Thymus (tissue), 11 donors: ENCODE measurements at regions not wholly inside any gene's neighbourhood (a gene's known extent, or its start where the extent isn't known, plus 50 kb on each side); places are given as distances from the start of the nearest gene placed in this dataset.

Experiments used
- DNase-seq, 9 donors: peaks; one replicate each; pipeline ENCODE4 v3.0.0-alpha.2; 2013; ENCODE audit warnings: low spot score in 9 of 9, low read depth in 6 of 9, missing footprints in 1 of 9
- H3K27ac ChIP-seq, 2 donors: one replicate each; pipeline ENCODE4 v1.5.1; 2013; ENCODE audit warnings: control low read depth in 1 of 2, low read depth in 1 of 2, low read length in 1 of 2, mild to moderate bottlenecking in 1 of 2, moderate library complexity in 1 of 2
- H3K27me3 ChIP-seq, 2 donors: one replicate each; pipeline ENCODE4 v1.5.1; 2013; ENCODE audit warnings: low read length in 1 of 2; ENCODE audit not compliant: control insufficient read depth in 2 of 2, insufficient read depth in 1 of 2
- H3K36me3 ChIP-seq, 2 donors: one replicate each; pipeline ENCODE4 v1.5.1; 2013; ENCODE audit warnings: low read length in 1 of 2, mild to moderate bottlenecking in 1 of 2, moderate library complexity in 1 of 2; ENCODE audit not compliant: control insufficient read depth in 2 of 2, insufficient read depth in 2 of 2
- H3K4me1 ChIP-seq, 2 donors: one replicate each; pipeline ENCODE4 v1.5.1; 2013; ENCODE audit warnings: low read length in 2 of 2; ENCODE audit not compliant: control insufficient read depth in 2 of 2, insufficient read depth in 2 of 2
- H3K4me3 ChIP-seq, 2 donors: one replicate each; pipeline ENCODE4 v1.5.1; 2013; ENCODE audit warnings: low read length in 2 of 2, control low read depth in 1 of 2, mild to moderate bottlenecking in 1 of 2
- H3K9me3 ChIP-seq, 2 donors: one replicate each; pipeline ENCODE4 v1.5.1; 2013; ENCODE audit warnings: low read length in 1 of 2, mild to moderate bottlenecking in 1 of 2; ENCODE audit not compliant: control insufficient read depth in 2 of 2, insufficient read depth in 1 of 2
- WGBS: extraction: QIAGEN DNeasy Blood & Tissue Kit; methylation state at CpG from one replicate; pipeline ENCODE4 v1.1.7; 2013; 5-methylcytosine and 5-hydroxymethylcytosine counted together
- donor health status: healthy.

DNA sequence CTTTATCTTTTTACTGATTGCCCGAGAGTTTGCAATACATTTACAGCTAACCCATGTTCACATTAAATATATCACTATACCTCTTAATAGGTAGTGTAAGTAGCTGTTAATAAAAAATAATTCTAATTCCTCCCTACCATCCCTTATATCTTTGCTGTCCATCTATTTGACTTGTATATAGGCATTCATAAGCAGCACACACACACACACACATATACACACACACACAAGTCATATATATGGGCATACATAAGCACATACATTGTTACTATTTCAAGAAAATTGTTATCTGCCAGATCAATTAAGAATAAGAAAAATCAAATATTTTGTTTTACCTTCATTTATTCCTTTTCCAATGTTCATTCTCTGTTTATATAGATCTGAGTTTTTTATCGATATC, 176.4 kb downstream of the PPP1R3A start:
- DNase-seq: no peak
- H3K27me3 ChIP-seq: no peaks in the 10 kb centered on the region
- no peak overlapping the region for H3K27ac ChIP-seq
- H3K4me3 ChIP-seq: no peak overlapping the region
- H3K36me3 ChIP-seq: no peaks in the 10 kb centered on the region
- no peaks in the 10 kb centered on the region for H3K4me1 ChIP-seq
- H3K9me3 ChIP-seq: peaks cover 0 to 6% of the 10 kb centered on the region in 2 donors
- 97% methylated on average over 2 of the region's 2 CpGs for WGBS

DNA sequence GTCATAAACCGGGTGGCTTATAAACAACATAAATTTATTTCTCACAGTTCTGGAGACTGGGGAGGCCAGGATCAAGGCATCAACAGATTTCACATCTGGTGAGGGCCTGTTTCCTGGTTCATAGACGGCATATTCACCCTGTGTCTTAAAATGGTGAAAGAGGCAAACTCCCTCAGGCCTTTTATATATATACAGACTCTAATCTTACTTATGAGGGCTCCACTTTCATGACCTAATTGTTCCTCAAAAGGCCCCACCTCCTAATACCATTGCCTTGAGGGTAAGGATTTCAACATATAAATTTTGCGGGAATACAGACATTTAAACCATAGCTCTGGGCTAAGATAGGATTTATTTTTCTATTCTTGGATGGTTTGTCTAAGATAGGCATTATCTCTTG, 187.2 kb downstream of the PPP1R3A start:
- no peaks in the 10 kb centered on the region for H3K36me3 ChIP-seq
- H3K27me3 ChIP-seq: no peaks in the 10 kb centered on the region
- H3K4me1 ChIP-seq: no peaks in the 10 kb centered on the region
- H3K27ac ChIP-seq: no peak overlapping the region
- 93% methylated on average over 3 of the region's 3 CpGs for WGBS
- no peaks in the 10 kb centered on the region for H3K9me3 ChIP-seq
- DNase-seq: no peak
- H3K4me3 ChIP-seq: no peak overlapping the region

DNA sequence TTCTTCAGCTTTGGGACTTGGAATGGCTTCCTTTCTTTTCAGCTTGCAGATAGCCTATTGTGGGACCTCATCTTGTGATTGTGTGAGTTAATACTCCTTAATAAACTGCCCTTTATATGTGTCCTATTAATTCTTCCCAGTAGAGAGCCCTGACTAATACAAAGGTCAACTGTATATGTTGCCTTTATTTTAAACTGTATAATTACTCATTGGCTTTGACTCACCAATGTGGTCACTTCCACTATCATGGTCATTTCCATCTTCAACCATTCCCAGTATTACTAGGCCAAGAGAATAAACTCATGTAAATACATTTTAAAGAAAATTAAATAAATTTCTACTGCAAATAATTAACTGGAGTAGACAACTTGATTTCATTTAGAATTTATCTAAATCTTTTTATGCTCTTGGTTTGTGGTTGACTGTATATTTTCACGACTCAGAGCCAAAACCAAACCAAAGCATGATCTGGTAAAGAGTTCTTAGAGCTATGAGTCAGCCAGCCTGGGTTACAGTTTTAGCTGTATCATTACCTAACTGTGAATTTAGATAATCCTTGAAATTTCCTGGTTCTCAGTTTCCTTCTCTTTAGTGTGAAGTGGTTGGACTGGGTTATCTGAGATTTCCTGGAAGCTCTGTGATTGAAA, 188.4 kb downstream of the PPP1R3A start:
- Histone ChIP-seq H3K4me1 (no peaks in the 10 kb centered on the region), H3K9me3 (no peaks in the 10 kb centered on the region), H3K4me3 (no peak overlapping the region), H3K27ac (no peak overlapping the region), H3K27me3 (no peaks in the 10 kb centered on the region), H3K36me3 (no peaks in the 10 kb centered on the region)
- DNase-seq: no peak
- WGBS: 51% methylated on average over 1 of the region's 1 CpG

DNA sequence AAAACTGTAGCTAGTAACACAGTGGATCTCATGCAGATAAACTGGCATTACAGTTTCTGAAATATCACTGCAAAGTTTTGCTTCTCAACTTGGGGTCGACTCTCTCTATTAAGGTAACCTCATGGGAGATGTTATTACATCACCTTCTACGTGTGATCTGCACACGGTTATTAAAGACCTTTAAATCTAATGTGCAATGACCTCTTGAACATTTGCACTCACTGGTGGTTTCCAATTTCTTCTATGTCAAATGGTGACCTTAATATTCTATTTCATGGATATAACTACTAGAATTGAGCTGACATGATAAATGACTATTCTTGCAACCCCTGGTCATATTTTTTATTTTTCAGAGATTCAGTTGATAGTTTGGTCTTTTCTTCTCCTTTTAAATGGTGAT, 191.3 kb downstream of the PPP1R3A start:
- no peak for DNase-seq
- 91% methylated on average over 3 of the region's 3 CpGs for WGBS

DNA sequence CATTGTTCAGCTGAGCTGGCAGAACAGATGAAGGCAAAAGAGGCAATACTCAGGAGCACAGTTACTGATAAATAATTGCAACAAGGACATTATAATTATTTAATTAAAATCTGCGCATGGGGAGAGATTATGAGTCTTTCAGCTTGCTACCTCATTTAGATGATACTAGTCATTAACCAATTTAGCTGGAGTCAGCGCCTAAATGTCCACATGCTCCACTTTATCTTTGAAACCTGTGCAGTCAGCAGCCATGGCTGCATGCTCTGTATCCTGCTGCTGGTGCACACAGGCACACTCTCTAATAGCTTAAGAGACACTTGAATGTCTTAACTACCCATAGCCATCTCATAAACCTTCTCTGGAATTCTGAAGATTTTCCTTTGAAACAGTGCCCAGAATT, 196.8 kb downstream of the PPP1R3A start:
- Histone ChIP-seq H3K27ac (no peak overlapping the region), H3K9me3 (no peaks in the 10 kb centered on the region), H3K36me3 (no peaks in the 10 kb centered on the region), H3K27me3 (no peaks in the 10 kb centered on the region), H3K4me1 (no peaks in the 10 kb centered on the region), H3K4me3 (no peak overlapping the region)
- WGBS: 89% methylated on average over 2 of the region's 2 CpGs
- no peak for DNase-seq

More for the DNA sequence above, 191.3 kb downstream of the PPP1R3A start:
- no peak overlapping the region for H3K4me3 ChIP-seq
- no peaks in the 10 kb centered on the region for H3K27me3 ChIP-seq
- H3K9me3 ChIP-seq: no peaks in the 10 kb centered on the region
- H3K4me1 ChIP-seq: no peaks in the 10 kb centered on the region
- H3K36me3 ChIP-seq: no peaks in the 10 kb centered on the region
- no peak overlapping the region for H3K27ac ChIP-seq

DNA sequence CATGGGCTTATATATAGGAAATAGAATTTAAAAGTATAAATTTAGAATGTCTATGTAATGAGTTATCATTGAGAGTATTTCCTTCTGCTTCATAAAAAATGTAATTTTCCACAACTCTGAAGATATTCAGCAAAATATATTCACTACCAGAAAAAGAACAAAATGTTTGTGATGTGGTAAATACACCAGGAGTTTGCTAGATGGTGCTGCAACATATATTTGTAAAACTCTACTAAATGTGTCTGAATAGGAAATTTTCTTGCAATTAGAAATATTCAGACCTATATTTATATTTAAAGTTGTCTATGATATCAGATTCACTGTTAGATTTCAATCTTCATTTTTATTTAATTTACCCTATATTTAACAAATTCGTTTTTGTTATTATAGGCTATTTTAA, 201.1 kb downstream of the PPP1R3A start:
- Histone ChIP-seq H3K36me3 (no peaks in the 10 kb centered on the region), H3K4me3 (no peak overlapping the region), H3K27ac (no peak overlapping the region), H3K27me3 (no peaks in the 10 kb centered on the region), H3K4me1 (no peaks in the 10 kb centered on the region), H3K9me3 (no peaks in the 10 kb centered on the region)
- no peak for DNase-seq
- 78% methylated on average over 1 of the region's 1 CpG for WGBS

DNA sequence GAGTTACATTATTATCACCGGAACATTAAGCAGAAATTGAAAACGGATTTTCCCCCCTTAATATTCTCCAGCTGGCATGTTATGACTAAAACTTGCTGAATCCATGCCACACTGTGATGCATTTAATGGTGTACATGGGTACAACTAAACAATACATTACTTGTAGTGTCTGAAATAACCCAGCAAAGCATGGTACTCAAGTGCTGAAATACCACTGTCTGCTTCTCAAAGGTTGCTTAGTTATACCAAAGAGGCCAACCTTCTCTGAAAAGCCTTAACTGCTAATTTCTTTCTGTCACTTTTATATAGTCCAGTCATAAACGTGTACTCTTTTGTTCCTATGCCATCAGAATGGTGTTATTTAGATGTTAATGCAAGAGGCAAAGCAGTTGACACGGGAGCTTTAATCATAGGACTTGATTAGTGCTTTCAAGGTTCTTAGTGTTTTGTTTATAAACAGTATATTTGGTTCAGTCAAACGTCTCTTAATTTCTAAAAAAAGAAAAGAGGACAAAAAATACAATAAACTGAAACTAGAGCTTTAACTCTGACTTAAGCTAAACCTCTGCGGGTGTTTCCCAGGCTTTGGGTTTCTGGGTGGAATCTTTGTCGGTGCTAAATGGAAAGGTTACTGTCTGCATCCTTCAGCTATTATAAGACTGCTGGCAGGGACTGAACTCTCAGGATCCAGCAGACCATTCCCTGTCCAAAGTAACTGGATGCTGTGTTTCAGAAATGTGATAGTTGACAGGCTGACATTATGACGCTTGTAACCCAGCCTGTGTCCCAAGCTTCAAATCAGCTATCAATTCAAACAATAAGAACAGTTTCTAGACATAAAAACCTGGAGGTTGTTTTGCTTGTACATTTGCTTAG, 202.6 kb downstream of the PPP1R3A start:
- DNase-seq: peak in 1 of 9 donors; percentile 3

DNA sequence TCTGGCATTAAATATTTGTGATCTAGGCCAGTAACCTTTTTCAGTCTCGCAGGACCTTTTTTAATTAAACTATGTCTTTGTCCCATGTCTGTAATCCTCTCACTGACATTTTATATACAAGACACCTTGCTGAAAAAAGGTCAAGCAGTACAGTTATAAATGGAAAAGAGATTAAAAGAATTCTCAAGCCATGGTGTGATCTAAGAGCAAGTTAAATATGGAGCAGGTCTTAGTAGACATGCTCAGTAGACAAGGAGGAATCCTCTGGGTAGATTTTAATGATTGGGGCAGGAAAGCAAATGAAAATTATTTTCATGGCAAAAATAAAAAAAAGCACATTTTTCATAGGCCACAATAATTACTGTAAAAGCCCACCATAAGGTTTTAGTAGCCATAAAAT, 203.5 kb downstream of the PPP1R3A start:
- WGBS: 85% methylated on average over 1 of the region's 1 CpG
- Histone ChIP-seq H3K27me3 (no peaks in the 10 kb centered on the region), H3K36me3 (no peaks in the 10 kb centered on the region), H3K9me3 (no peaks in the 10 kb centered on the region), H3K4me3 (no peak overlapping the region), H3K27ac (no peak overlapping the region), H3K4me1 (no peaks in the 10 kb centered on the region)
- DNase-seq: no peak

More for the DNA sequence above, 202.6 kb downstream of the PPP1R3A start:
- Histone ChIP-seq H3K36me3 (no peaks in the 10 kb centered on the region), H3K9me3 (no peaks in the 10 kb centered on the region), H3K4me3 (no peak overlapping the region), H3K4me1 (no peaks in the 10 kb centered on the region), H3K27me3 (no peaks in the 10 kb centered on the region), H3K27ac (peak overlapping the region in 1 of 2 donors; percentile 14)
- WGBS: 75% methylated on average over 8 of the region's 8 CpGs

DNA sequence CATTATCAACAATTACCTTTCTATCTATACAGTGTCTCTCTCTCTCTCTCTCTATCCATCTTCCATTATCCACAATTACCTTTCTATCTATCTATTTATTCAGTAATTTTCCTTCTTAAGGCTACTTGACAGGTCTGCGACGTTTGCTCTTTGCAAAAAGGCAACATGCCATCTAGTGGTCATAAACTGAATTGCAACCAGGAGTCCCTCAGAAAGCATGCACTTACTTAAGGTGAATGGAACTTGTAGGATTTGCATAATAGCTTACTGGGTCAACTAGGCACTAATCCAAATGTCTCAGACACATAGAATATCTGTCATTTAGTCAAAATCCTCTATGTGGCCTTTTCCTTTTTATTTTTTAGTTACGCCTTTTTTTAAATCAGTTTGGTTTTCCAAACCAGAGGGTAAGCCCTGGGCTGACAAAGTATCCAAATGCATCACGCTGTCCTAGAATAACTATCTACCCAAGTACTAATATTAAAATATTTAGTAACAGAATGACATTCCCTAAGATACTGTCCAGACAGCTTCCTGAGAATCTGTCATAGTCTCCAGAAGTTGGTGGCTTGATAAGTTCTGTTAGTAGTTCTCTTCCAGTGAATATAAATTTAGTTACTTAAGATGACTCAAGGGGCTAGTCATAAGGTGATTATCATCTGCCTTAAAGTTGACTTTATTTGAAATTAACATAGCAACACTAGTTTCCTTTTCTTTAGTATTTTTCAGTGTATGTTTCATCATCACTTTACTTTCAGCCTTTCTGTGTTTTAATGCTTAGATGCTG, 208.3 kb downstream of the PPP1R3A start:
- no peaks in the 10 kb centered on the region for H3K9me3 ChIP-seq
- H3K4me1 ChIP-seq: no peaks in the 10 kb centered on the region
- no peak overlapping the region for H3K27ac ChIP-seq
- H3K36me3 ChIP-seq: no peaks in the 10 kb centered on the region
- peak; percentile 19 to 76 (median 52) for DNase-seq
- WGBS: 51% methylated on average over 4 of the region's 4 CpGs
- no peak overlapping the region for H3K4me3 ChIP-seq
- no peaks in the 10 kb centered on the region for H3K27me3 ChIP-seq
